GDM1 (cell line): ENCODE measurements at regions not wholly inside any gene's neighbourhood (a gene's known extent, or its start where the extent isn't known, plus 50 kb on each side); places are given as distances from the start of the nearest gene placed in this dataset.
"Not testable (repeated sequence)": the region's sequence is repeated elsewhere in the genome, so short reads cannot be mapped to it uniquely, and the experiment has no call there.

Source experiments
- DNase-seq: peaks from one replicate; lab custom pipeline; 2025; lab: John Stamatoyannopoulos, UW

DNA sequence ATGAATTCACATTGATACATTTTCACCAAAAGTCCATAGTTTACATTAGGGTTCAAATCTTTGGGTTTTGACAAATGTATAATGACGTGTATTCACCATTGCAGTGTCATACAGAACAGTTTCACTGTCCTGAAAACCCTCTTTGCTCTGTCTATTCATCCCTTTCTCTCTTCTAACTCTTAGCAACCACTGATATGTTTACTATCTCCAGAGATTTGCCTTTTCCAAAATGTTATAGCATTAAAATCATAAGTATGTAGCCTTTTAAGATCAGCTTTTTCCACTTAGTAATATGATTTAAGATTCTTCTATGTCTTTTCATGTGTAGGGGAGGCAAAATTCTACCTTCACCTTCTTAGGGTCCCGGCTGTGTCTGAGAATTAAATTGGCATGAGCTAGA is 203.8 kb downstream of the TPRG1 start:
- no peak for DNase-seq

- DNase-seq = no peak
Observed at GRCh38 chr3:189383630-189384029, 211.9 kb downstream of the TPRG1 start.

GRCh38 chr3:189385880-189386279 is 214.1 kb downstream of the TPRG1 start:
- DNase-seq = not testable (repeated sequence)

DNA sequence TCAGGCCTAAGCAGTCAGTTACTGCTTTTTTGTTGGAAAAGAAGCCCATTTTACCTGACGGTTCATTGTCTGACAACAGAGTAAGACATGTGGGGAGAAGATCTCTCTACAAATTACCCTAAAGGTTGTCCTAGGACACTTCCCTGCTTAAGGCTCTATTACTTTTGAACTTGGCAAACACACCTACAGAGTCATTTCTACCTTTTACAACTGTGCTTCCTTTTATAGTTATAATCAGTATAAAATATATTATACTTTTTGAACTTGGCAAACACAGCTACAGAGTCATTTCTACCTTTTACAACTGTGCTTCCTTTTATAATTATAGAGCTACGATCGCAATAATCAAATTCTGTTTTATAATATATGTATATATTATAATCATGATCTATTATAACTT is 215.0 kb downstream of the TPRG1 start:
- DNase-seq = no peak

GRCh38 chr3:189389346-189389745 is 217.6 kb downstream of the TPRG1 start:
- DNase-seq = no peak

DNA sequence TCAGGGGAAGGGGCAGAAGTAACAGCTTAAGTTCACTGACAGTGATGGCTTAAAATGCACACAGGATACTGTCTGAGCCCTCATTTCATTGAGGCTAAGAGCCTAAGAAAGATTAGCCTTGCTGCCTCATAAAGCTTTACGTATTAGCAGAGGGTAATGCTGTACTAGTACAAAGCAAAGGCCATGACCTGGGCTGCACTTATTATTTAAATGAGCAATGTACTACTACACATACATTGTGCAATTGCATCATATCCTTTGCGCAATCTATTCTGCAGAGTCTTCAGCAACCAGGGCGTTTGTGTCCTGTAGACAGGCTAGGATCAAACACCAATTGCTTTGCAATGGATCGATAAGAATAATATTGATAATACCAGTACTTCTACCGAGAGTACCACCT is 221.8 kb downstream of the TPRG1 start:
- DNase-seq = no peak

- DNase-seq = no peak
Observed at GRCh38 chr3:189394599-189395121, 222.9 kb downstream of the TPRG1 start.

DNA sequence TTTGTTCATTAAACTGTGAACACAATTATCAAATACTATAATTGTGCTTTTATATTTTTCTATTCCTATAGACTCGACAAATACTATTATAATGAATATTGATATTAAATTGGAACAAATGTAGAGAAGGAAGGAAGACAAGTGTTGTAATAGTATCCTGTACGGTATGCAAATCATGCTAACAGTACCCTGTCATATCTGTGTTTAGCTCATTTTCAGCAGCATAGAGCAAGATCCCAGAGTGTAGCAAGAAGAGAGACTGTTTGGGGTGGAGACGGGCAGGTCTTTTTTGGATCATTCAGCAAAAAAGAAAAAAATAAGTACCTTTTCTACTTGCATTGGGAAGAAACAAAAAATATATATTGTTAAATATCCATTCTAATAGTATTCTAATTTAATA is 224.1 kb downstream of the TPRG1 start:
- no peak for DNase-seq

DNA sequence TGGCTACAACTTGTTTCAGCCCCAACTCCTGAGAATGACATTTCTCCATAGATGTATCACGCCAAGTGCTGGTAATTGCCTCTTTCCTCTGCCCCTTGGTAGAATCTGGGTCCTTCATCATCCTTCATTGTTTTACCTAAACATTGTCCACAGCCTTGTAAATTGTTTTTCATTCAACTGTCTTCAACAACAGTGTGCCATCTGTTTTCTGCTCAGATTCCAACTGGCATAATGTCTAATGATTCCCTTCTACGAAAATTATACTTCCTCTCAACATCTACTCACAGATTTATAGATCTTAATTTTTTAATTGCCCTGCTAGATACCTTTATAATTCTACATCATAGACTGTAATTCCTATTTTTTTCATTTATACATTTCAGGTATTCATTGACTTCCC is 226.9 kb downstream of the TPRG1 start:
- DNase-seq = no peak

DNA sequence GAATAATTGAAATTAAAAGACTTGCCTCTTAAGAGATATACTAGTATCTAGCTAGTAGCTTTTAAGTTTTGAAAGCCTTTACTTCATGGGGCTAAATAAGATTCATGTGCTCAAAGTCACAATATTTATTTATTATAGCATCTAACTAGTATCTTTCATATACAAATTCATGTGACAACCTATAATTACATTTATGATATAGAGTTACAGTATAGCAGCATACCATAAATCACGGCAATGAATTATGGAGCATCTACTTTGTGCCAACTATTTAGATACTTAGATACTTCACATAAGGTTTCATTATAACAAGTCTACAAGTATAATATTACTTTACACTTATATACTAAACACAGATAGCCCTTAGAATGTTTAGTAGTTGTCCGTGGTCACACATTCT is 229.4 kb downstream of the TPRG1 start:
- no peak for DNase-seq

DNA sequence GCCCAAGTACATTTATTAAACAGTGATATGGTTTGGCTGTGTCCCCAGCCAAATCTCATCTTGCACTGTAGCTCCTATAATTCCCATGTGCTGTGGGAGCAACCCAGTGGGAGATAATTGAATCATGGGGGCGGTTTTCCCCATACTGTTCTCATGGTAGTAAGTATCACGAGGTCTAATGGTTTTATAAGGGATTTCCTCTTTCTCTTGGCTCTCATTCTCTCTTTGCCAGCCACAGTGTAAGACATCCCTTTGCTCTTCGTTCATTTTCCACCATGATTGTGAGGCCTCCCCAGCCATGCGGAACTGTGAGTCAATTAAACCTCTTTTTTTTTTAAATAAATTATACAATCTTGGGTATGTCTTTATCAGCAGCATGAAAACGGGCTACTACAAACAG is 228.0 kb upstream of the TP63 start:
- no peak for DNase-seq

- DNase-seq = no peak
Observed at GRCh38 chr3:189404024-189404423, 227.2 kb upstream of the TP63 start.

DNA sequence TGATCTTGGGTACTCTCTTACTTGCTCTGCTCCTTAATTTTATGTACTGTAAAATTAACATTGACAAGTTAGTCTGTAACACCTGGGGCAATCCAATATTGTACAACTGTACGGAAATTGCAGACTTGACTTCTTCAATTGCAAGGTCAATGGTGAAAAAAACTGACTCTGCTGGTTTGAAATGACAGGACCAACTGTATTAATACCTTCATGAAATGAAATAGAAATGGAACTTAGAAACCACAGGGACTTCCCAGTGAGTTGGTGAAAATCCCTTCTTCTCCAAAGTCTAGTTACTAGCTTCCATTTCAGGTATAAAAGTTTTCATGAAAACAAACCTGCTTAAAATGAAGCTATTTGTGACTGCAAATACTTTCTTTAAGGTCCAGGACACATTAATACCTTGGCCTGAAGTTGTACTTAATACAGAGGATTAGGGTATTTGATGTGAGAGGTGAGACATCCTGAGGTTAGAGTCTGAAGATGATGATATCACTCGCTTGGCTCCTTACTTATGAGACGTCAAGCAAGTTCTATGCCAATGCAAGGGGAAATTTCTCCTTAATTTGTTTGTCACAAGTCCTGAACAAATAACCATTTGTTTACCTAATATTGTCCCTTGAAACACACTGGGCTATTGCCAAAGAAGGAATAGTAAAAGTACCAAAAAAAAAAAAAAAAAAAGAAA is 226.2 kb upstream of the TP63 start:
- no peak for DNase-seq

DNA sequence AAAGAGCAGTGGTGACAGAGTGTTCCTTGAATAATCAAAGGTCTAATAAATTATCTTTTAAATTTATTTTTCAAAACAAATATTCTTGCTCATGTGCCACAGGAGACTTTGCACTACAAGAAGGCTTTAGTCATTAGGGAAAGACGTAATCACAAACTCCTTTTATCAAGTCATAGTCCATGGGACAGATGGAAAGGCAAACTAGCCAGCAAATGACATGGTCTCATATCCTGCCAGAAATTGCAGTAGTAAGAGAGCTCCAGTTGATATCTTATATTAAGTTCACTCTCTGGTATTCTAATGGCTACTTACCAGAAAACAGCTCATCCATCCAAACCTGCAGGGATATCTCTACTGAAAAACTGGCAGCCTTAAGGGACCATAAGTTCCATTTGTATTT is 225.0 kb upstream of the TP63 start:
- DNase-seq = no peak

- DNase-seq = no peak
Observed at GRCh38 chr3:189410522-189410921, 220.7 kb upstream of the TP63 start.

DNA sequence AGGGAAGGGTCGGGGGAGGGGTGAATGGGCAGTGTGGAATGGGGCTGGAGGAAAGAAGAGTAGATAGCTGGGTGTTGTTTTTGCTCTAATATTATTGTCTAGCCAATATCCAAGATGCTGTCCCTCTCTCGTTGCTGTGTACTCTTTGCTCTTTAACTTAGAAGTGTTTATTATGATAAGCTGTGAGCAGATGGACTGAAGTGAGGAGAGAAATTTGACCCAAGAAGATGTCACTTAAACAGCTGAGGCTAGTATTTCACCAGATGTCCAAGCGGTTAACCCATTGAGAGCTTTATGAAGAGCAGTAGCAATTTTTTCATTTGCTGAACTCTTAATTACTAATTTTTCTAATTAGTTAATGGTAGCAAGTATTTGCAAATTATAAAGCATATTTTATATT is 212.2 kb upstream of the TP63 start:
- no peak for DNase-seq

GRCh38 chr3:189419683-189420082 is 211.5 kb upstream of the TP63 start:
- DNase-seq = no peak

DNA sequence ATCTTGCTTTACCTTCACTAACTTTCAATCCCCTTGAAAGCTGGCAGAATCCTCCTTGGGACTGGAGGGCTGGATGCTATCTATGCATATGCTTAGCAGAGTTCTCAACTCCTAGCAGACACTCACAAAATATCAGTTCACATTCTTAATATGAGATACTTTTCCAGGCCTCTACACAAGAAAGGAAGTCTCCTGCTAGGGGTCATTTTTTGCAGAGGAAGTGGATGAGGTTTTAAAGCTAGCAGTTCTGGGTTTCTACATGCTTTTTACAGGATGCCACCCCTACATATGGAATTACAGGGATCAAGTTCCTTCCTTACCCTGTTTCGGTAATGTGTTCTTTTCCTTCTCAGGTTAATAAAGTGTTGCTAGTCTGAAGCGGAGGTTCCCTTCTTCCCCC is 206.3 kb upstream of the TP63 start:
- no peak for DNase-seq

GRCh38 chr3:189429019-189429418 is 202.2 kb upstream of the TP63 start:
- no peak for DNase-seq

GRCh38 chr3:189430166-189430565 is 201.0 kb upstream of the TP63 start:
- no peak for DNase-seq

DNA sequence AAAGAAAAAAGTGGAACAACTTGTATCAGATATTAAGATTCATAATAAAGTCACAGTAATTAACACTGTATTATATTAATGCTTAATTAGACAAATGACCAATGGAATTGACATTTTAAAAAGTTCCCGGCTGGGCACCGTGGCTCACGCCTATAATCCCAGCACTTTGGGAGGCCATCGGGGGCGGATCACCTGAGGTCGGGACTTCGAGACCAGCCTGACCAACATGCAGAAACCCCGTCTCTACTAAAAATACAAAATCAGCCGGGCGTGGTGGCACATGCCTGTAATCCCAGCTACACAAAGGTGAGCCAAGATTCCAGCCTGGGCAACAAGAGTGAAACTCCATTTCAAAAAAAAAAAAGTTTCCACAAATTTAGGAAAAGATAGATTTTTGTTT is 188.9 kb upstream of the TP63 start:
- not testable (repeated sequence) for DNase-seq

GRCh38 chr3:189446959-189447560 is 184.1 kb upstream of the TP63 start:
- no peak for DNase-seq

GRCh38 chr3:189449084-189449483 is 182.1 kb upstream of the TP63 start:
- DNase-seq = no peak

GRCh38 chr3:189455009-189455408 is 176.2 kb upstream of the TP63 start:
- no peak for DNase-seq
